NCI-H2227 (cell line): ENCODE measurements at regions not wholly inside any gene's neighbourhood (a gene's known extent, or its start where the extent isn't known, plus 50 kb on each side); places are given as distances from the start of the nearest gene placed in this dataset.

Experiments
- DNase-seq: peaks from one replicate; lab custom pipeline; 2025; ENCODE audit not compliant: unreplicated experiment; lab: John Stamatoyannopoulos, UW

DNA sequence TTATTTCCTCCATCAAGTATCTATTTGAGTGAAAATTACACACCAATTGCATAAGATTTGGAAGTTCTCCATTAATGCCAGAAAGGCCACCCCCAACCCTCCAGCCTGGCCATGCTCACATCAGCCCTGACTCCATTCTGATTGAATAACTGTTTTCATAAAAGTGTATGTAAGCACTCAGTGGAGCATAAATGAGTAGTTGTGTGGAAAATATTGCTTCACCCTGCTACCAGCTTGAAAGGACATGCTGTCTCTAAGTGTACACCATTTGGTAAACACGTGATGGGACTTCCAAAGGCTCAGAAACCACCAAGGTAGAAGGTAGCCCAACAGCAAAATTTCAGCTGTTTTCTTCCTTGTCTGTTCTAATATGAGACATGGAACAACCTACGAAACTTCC lies 393.8 kb downstream of the ZNF385D start:
- DNase-seq: no peak

DNA sequence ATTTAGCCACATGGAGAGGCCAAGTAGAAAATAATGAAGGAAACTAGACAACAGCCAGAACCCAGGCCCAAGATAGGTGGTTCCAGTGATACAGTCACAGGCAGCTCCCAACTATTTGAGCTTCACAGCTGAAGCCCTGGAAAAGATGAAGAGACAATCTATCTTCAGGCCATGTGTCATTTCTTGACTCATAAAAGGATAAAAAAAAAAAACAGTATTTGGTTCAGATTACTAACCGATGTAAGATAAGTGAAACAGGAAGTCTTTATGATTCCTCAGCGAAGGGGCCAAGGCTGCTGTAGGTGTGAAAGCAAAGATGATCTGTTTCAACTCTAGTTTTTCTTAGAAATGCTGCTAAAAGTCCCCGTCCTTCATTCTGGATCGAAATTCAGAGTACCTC lies 394.6 kb downstream of the ZNF385D start:
- DNase-seq: no peak

DNA sequence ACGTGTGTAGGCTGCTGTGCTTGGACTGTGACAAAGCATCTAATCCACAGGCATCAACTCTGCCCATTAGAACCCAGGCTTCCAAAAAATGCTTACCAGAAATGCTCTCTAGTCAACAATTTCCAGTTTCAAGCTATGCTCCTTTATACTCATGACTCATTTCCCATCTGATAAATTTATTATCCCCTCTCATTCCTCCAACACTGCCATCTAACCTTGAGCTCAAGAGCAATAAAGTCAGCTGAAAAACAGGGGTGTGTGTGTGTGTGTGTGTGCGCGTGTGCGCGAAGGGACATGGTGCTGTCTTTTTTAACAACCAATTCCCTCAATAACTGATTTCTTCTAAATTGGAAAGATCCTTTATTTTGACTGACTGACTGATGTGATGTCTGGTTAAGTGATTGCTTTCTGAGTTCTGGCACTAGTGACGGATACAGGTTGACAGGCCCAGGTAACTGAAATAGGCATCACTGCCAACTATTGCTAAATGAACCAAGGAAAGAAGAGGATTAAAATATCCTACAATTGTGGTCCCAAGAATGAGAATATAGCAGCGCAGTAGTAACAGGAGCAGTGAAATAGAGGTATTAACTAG lies 405.5 kb downstream of the ZNF385D start:
- no peak for DNase-seq

- DNase-seq: no peak
Observed at GRCh38 chr3:21331857-21332256, 419.2 kb downstream of the ZNF385D start.

DNA sequence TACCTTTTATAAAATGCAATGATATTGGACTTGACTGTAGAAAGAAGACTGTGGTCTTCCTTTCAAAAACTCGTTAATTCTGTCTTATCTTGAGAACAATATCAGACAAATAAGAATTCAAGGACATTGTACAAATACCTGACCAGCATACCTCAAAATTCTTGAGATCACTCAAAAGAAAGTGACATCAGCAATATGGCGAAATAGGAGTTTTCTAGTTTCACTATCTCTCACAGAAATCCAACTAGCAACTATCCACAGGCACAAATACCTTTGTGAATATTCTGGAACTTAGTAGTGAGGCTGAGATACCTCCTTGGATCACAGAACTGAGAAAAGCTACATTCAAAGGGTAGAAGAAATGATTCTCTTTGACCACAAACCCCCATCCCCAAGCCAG lies 419.7 kb downstream of the ZNF385D start:
- DNase-seq: no peak

GRCh38 chr3:21330293-21330692 lies 420.7 kb downstream of the ZNF385D start:
- DNase-seq: no peak

DNA sequence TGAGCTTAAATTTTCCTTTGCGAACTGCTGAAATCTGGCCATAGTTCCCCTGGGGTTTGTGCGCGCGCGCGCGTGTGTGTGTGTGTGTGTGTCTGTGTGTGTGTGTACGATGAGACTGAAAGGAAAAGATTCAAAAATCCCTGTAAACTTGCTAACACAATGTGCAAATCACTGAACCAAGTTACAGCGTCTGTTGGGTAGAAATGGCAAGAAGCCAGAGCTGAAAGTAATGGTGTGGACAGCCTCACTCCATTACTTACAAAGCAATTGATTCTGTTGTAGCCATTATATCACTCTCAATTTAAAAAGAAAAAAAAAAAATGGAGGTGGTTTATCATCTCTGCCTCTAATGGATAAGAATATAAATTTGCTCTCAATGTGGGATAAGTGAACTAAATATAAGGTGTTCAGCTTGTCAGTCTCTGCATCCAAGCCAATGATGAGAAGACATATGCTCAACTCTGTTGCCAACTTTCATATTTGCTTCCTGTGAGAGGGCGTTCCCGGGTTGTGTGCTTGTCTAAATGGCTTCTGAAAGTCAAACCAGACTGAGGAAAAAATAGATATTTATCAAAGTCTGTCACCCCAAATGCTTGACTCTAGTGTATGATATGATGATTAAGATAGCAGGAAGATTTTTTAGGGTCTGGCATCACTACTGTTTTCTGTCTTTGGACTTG lies 422.2 kb downstream of the ZNF385D start:
- no peak for DNase-seq

DNA sequence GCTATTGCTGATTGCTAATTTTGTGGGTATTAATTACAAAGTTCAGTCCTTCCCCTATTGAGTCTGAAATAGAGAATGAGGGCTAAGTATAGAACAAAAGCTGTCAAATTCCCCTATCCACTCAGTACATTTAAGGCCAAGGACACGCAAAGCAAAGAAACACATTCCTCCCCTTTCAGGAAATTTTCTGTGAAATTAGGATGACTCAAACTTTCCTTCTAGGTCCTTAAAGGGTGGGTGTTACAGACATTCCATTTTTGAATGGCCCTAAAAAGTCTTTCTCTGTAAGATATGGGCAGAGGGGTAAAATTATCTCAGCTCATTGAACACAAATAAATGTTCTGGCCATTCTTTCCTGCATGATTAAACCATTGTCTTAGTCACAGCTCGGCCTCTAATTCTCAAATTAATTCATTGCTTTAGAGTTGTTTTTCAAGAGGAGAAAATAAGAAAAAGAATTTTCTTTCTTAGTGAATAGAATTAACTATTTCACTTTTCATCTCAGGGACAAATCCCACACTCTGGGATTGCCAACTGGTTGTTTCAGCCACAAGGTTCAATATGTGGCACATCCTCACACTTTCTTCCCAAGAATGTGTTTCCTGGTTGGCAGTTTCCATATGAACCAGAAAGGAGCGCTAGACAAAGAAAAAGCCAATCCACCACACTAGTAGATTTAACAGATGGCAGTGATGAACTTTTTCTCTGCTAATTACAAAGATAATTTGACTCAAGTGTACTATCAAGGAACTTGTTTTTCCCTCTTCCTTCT lies 424.1 kb downstream of the ZNF385D start:
- DNase-seq: no peak

GRCh38 chr3:21314688-21315087 lies 436.3 kb downstream of the ZNF385D start:
- no peak for DNase-seq

DNA sequence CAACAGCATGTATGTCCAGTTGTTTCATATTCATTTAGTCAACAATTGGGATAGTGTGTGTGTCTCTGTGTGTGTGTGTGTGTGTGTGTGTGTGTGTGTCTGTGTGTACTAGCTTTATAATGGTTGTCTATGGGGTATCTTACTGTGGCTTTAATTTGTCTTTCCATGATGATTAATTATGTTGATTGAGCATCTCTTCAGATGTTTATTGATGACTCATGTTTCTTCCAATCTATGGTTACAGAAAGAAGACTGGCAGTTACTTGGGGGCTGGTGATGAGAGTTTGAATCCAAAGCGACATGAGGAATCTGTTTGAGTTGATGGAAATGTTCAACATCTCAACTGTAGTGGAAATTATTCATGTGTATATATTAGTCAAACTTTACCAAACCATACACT lies 440.1 kb downstream of the ZNF385D start:
- DNase-seq: no peak

DNA sequence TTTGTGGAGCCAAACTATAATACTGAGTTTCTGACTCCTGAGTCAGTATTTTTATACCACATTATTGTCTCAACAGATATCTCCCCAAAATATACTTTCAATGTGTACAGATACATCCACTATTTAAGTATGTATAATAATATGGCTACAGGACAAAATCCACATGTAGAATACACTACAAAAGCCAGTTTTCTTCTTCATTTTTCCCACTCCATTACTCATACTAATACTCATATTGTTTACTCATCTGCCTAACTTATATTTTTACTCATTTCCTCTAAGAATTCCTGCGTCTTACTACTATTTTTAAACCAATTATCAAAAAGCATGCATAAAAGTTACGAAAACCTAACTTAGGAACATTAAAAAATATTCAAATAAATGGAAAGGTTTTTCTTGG lies 440.8 kb downstream of the ZNF385D start:
- no peak for DNase-seq

DNA sequence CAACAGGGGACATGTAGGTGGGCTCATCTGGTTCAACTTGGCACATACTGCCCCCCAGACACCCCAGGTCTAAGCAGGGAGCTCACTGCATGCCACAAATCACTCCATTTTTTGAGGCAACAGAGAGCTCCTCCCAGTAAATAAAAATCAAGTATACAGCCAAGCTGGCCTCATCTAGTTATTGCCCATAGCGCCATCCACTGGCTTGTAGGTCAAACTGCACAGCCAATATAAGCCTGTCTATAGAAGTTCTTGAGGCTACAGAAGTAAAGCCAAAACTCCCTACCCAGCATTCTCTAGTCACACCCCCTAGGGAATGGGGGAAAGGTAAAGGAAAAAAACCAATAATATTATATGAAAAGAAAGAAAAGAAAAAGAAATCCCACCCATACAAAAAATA lies 453.7 kb downstream of the ZNF385D start:
- DNase-seq: no peak

DNA sequence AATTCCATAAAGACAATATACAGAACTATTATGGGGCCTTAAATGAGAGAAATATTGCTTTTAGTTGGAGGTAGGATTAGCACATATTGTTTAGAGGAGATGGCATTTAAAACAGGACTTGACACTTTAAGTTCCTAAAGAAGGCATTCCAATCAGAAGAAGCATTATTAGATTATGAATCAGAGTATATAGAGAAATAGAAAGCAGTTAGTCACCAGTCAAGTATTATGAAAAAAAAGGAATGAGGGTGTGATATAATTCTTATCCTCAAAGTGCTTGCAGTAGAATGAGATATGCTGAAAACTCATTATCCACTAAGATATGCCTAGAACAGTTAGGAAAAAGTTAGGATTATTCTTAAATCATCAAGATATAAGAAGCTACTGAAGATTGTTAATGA lies 456.2 kb downstream of the ZNF385D start:
- no peak for DNase-seq

- DNase-seq: no peak
Observed at GRCh38 chr3:21292971-21293370, 458.0 kb downstream of the ZNF385D start.

- DNase-seq: no peak
Observed at GRCh38 chr3:21290557-21290956, 460.5 kb downstream of the ZNF385D start.

GRCh38 chr3:21274079-21274571 lies 476.9 kb downstream of the ZNF385D start:
- no peak for DNase-seq

DNA sequence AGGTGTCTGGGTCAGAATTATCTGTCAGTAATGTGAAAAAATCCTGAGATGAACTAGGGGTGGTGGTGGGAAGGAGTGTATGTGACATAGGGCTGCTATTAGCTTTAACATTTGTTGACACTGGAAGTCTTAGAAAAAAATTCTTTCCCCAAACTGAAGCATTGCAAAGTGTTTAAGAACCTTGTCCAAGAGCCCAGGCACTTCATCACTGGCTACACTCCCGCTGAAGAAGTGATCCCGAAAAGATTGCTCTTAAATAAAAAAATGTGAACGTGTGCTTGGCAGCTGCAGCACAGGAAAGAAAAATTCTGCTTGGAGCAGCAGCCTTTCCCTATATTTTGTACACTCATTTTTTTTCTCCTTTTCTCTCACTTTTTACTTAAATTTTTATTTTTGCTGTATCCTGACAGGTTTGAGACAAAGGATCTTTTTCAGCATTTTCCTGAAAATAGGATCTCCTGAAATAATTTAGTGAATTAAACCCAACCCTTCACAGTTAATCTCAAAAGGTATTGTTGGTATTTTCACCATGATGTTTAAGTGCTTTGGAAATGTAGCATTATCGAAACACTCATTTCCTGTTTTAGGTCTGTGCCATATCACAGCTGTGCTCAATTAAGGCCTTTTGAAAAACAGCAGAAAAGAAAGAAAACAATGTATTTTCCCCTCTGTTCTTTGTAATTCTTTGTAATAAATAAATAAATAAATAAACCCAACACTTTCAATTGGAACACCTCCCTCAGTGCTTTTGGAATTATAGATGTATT lies 477.6 kb downstream of the ZNF385D start:
- DNase-seq: no peak

GRCh38 chr3:21271606-21272016 lies 479.4 kb downstream of the ZNF385D start:
- no peak for DNase-seq

- no peak for DNase-seq
Observed at GRCh38 chr3:21269882-21270281, 481.1 kb downstream of the ZNF385D start.

- no peak for DNase-seq
Observed at GRCh38 chr3:21260507-21260906, 490.5 kb downstream of the ZNF385D start.

DNA sequence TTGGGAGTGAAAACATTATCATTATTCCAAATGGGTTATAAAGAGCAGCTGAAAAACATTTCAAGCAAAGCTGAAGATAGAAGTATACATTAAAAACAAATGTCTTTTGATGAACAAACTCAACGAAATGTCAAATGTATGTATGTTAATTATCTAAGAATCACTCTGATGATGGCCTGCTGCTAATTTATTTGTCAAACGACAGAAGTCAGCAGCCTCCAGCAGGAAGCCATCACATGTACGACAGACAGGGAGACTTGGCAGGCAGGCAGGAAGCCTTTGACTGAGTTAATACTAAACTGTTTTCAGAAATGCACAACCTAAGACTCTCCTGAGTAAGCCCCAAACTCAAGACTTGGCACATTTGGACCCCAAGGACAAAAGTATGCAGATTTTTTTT lies 491.1 kb downstream of the ZNF385D start:
- DNase-seq: no peak
